Fibroblast of lung (primary cell): ENCODE measurements at regions not wholly inside any gene's neighbourhood (a gene's known extent, or its start where the extent isn't known, plus 50 kb on each side); places are given as distances from the start of the nearest gene placed in this dataset.

Source experiments
- CTCF ChIP-seq, 2 donors: IDR thresholded peaks in 1 of 2; conservative IDR thresholded peaks in 1 of 2; 1 replicate in 1 of 2; 2 replicates in 1 of 2; pipeline ENCODE4 v1.5.1; 2011 to 2012; ENCODE audit warnings: low read length in 2 of 2, control low read depth in 1 of 2, inconsistent platforms in 1 of 2, low read depth in 1 of 2, mild to moderate bottlenecking in 1 of 2
- EZH2 ChIP-seq: IDR thresholded peaks from 2 replicates; pipeline ENCODE4 v1.5.1; 2012; ENCODE audit warnings: low read length, control low read depth, mild to moderate bottlenecking; ENCODE audit errors: missing control alignments

GRCh38 chr2:58856100-58856499, 615.0 kb upstream of the FANCL start:
- TF ChIP-seq CTCF (conservative IDR thresholded peaks at IDR 0.05 in 1 of 2, IDR thresholded peaks at IDR 0.05 in 1 of 2; ENCODE audit: low read depth in 1 of 2, low read length in 2 of 2) = no peak
- no peak for TF ChIP-seq EZH2
